Transverse colon (tissue), 3 donors: ENCODE measurements at regions not wholly inside any gene's neighbourhood (a gene's known extent, or its start where the extent isn't known, plus 50 kb on each side); places are given as distances from the start of the nearest gene placed in this dataset.

Source experiments
- CTCF ChIP-seq, 5 experiments: fragments of 200-600 bp in 3 of 5; fragments of 450-650 bp in 2 of 5; sonication (generic) in 3 of 5; IDR thresholded peaks; 1 replicate in 2 of 5; 2 replicates in 3 of 5; pipeline ENCODE4 v1.5.1; 2016 to 2017; ENCODE audit warnings: antibody characterized with exemption in 5 of 5, inconsistent platforms in 3 of 5, mild to moderate bottlenecking in 2 of 5, moderate library complexity in 1 of 5
- POLR2A ChIP-seq: fragments of 450-650 bp; IDR thresholded peaks from one replicate; pipeline ENCODE4 v1.6.1; 2016; ENCODE audit warnings: antibody characterized with exemption, mild to moderate bottlenecking, moderate library complexity

- no peak for TF ChIP-seq CTCF (IDR thresholded peaks at IDR 0.05)
- no peak for TF ChIP-seq POLR2A
Observed at GRCh38 chr6:113411011-113411410, 446.1 kb upstream of the MARCKS start.
